ENCODE measurements at regions not wholly inside any gene's neighbourhood (a gene's known extent, or its start where the extent isn't known, plus 50 kb on each side); places are given as distances from the start of the nearest gene placed in this dataset.

GRCh38 chr14:104406831-104407230 is 172.7 kb upstream of the C14orf180 start:
- no peak for TF ChIP-seq REST (IDR thresholded peaks at IDR 0.05; ENCODE audit: insufficient read depth in 1 of 2, low read depth in 2 of 2, low read length in 2 of 2)
- TF ChIP-seq TAF1 (IDR thresholded peaks at IDR 0.05; ENCODE audit: borderline replicate concordance, insufficient read depth, low read length), result no peak
